ENCODE measurements at regions not wholly inside any gene's neighbourhood (a gene's known extent, or its start where the extent isn't known, plus 50 kb on each side); places are given as distances from the start of the nearest gene placed in this dataset.

- TF ChIP-seq, protein P1, sequence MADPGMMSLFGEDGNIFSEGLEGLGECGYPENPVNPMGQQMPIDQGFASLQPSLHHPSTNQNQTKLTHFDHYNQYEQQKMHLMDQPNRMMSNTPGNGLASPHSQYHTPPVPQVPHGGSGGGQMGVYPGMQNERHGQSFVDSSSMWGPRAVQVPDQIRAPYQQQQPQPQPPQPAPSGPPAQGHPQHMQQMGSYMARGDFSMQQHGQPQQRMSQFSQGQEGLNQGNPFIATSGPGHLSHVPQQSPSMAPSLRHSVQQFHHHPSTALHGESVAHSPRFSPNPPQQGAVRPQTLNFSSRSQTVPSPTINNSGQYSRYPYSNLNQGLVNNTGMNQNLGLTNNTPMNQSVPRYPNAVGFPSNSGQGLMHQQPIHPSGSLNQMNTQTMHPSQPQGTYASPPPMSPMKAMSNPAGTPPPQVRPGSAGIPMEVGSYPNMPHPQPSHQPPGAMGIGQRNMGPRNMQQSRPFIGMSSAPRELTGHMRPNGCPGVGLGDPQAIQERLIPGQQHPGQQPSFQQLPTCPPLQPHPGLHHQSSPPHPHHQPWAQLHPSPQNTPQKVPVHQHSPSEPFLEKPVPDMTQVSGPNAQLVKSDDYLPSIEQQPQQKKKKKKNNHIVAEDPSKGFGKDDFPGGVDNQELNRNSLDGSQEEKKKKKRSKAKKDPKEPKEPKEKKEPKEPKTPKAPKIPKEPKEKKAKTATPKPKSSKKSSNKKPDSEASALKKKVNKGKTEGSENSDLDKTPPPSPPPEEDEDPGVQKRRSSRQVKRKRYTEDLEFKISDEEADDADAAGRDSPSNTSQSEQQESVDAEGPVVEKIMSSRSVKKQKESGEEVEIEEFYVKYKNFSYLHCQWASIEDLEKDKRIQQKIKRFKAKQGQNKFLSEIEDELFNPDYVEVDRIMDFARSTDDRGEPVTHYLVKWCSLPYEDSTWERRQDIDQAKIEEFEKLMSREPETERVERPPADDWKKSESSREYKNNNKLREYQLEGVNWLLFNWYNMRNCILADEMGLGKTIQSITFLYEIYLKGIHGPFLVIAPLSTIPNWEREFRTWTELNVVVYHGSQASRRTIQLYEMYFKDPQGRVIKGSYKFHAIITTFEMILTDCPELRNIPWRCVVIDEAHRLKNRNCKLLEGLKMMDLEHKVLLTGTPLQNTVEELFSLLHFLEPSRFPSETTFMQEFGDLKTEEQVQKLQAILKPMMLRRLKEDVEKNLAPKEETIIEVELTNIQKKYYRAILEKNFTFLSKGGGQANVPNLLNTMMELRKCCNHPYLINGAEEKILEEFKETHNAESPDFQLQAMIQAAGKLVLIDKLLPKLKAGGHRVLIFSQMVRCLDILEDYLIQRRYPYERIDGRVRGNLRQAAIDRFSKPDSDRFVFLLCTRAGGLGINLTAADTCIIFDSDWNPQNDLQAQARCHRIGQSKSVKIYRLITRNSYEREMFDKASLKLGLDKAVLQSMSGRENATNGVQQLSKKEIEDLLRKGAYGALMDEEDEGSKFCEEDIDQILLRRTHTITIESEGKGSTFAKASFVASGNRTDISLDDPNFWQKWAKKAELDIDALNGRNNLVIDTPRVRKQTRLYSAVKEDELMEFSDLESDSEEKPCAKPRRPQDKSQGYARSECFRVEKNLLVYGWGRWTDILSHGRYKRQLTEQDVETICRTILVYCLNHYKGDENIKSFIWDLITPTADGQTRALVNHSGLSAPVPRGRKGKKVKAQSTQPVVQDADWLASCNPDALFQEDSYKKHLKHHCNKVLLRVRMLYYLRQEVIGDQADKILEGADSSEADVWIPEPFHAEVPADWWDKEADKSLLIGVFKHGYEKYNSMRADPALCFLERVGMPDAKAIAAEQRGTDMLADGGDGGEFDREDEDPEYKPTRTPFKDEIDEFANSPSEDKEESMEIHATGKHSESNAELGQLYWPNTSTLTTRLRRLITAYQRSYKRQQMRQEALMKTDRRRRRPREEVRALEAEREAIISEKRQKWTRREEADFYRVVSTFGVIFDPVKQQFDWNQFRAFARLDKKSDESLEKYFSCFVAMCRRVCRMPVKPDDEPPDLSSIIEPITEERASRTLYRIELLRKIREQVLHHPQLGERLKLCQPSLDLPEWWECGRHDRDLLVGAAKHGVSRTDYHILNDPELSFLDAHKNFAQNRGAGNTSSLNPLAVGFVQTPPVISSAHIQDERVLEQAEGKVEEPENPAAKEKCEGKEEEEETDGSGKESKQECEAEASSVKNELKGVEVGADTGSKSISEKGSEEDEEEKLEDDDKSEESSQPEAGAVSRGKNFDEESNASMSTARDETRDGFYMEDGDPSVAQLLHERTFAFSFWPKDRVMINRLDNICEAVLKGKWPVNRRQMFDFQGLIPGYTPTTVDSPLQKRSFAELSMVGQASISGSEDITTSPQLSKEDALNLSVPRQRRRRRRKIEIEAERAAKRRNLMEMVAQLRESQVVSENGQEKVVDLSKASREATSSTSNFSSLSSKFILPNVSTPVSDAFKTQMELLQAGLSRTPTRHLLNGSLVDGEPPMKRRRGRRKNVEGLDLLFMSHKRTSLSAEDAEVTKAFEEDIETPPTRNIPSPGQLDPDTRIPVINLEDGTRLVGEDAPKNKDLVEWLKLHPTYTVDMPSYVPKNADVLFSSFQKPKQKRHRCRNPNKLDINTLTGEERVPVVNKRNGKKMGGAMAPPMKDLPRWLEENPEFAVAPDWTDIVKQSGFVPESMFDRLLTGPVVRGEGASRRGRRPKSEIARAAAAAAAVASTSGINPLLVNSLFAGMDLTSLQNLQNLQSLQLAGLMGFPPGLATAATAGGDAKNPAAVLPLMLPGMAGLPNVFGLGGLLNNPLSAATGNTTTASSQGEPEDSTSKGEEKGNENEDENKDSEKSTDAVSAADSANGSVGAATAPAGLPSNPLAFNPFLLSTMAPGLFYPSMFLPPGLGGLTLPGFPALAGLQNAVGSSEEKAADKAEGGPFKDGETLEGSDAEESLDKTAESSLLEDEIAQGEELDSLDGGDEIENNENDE (IDR thresholded peaks at IDR 0.05; ENCODE audit: insufficient replicate concordance, low read length) = no peak
- TF ChIP-seq TBP (IDR thresholded peaks at IDR 0.05; ENCODE audit: low read depth, low read length) (no peak), TAF1 (IDR thresholded peaks at IDR 0.05; ENCODE audit: low read depth, low read length) (no peak), GABPA (IDR thresholded peaks at IDR 0.05; ENCODE audit: borderline replicate concordance, insufficient read depth, low read length) (no peak), KDM5A (IDR thresholded peaks at IDR 0.05; ENCODE audit: low read length) (no peak)
Observed at GRCh38 chr18:30748541-30748940, 294.0 kb downstream of the DSC3 start (continued).
